Thyroid gland (tissue), 4 donors: ENCODE measurements at regions not wholly inside any gene's neighbourhood (a gene's known extent, or its start where the extent isn't known, plus 50 kb on each side); places are given as distances from the start of the nearest gene placed in this dataset.

Source experiments
- POLR2A ChIP-seq, 2 donors: fragments of 450-650 bp; IDR thresholded peaks; one replicate each; pipeline ENCODE4 v1.6.1; 2017; ENCODE audit warnings: antibody characterized with exemption in 2 of 2, mild to moderate bottlenecking in 2 of 2, moderate library complexity in 1 of 2
- TF ChIP-seq, protein P1 (sequence below), 6 experiments: fragments of 200-600 bp in 3 of 6; fragments of 450-650 bp in 3 of 6; sonication (generic) in 3 of 6; IDR thresholded peaks; one replicate each; pipeline ENCODE4 v1.5.1; 2016 to 2019; ENCODE audit warnings: antibody characterized with exemption in 6 of 6, mild to moderate bottlenecking in 2 of 6, inconsistent platforms in 1 of 6, moderate library complexity in 1 of 6

DNA sequence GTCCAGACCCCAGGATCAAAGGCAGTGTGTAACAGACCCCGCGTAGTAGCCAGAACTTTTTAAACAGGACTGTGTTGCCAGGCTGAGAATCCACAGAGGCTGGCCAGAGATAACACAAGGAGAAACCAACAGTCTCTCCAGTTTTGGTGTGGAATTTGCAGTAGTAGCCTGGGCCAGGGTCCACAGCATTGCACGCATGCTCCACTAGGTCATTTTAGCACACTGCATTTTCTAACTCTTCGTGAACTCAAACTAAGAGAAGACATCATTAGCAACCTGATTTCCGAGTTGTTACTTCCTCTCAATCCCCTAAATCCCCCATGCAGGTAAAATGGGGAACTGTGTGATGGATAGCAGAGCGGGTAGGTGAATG is 119.6 kb downstream of the BOD1 start:
- TF ChIP-seq POLR2A (IDR thresholded peaks at IDR 0.05) = no peak
- TF ChIP-seq, protein P1, sequence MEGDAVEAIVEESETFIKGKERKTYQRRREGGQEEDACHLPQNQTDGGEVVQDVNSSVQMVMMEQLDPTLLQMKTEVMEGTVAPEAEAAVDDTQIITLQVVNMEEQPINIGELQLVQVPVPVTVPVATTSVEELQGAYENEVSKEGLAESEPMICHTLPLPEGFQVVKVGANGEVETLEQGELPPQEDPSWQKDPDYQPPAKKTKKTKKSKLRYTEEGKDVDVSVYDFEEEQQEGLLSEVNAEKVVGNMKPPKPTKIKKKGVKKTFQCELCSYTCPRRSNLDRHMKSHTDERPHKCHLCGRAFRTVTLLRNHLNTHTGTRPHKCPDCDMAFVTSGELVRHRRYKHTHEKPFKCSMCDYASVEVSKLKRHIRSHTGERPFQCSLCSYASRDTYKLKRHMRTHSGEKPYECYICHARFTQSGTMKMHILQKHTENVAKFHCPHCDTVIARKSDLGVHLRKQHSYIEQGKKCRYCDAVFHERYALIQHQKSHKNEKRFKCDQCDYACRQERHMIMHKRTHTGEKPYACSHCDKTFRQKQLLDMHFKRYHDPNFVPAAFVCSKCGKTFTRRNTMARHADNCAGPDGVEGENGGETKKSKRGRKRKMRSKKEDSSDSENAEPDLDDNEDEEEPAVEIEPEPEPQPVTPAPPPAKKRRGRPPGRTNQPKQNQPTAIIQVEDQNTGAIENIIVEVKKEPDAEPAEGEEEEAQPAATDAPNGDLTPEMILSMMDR (IDR thresholded peaks at IDR 0.05) = no peak
